Jurkat, Clone E6-1 (cell line): ENCODE measurements at regions not wholly inside any gene's neighbourhood (a gene's known extent, or its start where the extent isn't known, plus 50 kb on each side); places are given as distances from the start of the nearest gene placed in this dataset.
"Not testable (repeated sequence)": the region's sequence is repeated elsewhere in the genome, so short reads cannot be mapped to it uniquely, and the experiment has no call there.

Source experiments
- DNase-seq: peaks from one replicate; pipeline ENCODE4 v3.0.0-alpha.2; 2011; ENCODE audit warnings: low read depth, low spot score
- H3K4me3 ChIP-seq: 2 replicates; pipeline ENCODE4 v1.5.1; 2011; ENCODE audit warnings: mild to moderate bottlenecking, low read length, control low read depth, moderate library complexity

DNA sequence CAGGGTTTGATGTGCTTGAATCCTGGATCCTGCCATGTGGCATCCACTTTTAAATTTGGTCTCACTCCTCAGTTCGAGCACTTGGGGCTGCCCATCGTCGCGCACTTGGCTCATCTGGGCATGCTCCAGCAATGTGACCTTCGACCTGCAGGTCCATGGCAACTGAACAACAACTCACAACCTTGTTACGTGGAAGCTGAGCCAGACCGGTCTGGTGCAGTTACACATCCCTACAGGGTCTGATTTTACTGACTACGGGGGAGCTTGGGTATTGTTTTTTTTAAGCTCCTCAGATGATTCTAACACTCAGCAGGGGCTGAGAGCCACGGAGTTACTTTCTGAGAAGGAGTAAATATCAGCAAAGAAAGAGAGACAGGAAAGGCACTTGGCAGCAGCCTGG, 769.6 kb downstream of the UQCRFS1 start:
- no peak overlapping the region for H3K4me3 ChIP-seq
- DNase-seq = no peak

DNA sequence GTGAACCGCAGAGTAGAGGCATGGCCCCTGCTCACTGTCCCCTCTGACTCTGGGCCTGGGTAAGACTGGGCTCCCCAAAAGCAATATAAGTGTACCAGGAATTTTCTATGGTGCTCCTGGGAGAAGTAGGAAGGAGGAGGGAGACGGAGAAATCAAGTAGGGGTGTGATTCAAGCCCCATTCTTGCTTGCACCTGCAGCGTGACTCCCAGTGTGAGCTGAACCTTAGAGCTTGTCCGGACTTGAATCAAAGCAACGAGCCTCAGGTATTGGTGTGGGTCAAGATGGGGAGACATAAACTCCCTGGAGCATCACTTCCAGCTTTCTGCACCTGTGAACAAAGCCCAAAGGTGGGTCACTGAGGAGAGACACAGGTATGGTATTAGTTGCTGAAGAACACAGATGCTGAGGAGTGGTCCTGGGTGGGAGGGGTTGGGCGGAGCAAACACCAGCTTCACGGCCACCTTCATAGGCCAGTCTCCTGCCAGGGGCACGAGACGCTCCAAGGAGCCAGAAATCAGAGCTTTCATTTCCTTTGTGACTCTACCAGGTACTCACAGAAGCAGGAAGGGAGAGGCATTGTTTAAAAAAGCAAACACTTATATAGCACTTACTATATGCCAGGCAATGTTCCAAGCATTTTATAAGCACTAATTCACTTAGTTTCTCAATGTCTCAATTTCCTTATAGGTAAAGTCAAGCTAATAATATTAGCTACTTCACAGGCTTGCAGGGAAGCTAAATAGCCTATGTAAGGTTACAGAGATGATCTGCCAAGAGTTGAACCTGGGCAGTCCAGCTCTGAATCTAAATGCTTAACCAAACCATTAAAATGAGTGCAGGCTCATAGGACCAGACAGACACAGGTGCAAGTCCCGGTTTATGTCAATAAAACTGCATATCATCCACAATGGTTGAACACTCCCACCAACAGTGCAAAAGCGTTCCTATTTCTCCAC, 775.3 kb downstream of the UQCRFS1 start:
- H3K4me3 ChIP-seq = no peak overlapping the region
- DNase-seq = no peak

DNA sequence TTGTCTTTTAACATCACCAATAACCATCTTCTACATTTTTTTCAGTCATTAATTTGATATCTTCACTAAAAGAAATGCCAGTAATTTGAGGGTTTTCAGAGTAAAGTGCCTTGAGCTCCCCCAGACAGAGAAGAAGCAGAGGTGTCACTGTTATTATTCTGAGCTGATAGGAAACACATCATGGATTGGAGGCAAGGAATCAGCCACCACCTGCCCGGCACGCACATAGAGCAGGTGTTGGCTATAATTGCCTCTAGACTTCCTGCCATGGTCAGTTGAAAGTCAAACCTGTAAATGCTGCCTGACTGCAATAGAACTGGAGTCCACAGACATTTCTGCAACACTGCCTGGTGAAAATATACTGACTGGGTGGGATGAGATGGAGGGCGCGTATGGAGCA, 776.6 kb downstream of the UQCRFS1 start:
- no peak overlapping the region for H3K4me3 ChIP-seq
- DNase-seq = no peak

DNA sequence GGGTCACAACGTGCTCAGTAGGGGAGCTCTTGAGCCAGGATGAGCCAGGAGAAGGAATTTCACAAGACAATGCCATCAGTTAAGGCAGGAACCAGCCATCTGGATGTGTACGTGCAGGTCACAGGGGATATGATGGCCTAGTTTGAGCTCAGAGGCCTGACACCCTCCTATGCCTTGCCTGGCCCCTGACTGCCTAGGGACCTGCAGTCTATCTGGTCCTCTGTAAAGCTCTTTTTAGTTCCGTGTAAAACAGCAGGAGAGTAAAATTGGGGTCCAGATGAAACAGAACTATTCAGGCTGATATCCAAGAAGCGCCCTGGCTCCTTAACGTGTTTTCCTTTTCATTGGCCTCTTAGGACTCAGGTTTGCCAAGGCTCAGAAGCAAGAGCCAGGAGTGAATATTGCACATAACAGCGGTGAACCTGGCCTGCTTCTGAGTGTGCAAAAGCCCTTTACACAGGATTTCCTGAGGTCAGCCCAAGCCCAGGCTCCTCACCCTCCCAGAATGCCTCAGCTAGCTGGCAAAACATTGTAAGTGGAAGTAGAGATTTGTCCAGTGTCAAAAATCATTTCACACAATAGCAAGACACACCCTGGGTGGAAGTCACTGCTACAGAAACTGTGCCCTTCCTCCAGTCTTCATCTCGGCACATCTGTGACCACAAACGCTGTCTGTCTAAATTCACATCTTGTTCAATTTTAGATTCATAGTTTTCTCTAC, 777.2 kb downstream of the UQCRFS1 start:
- no peak for DNase-seq
- no peak overlapping the region for H3K4me3 ChIP-seq

DNA sequence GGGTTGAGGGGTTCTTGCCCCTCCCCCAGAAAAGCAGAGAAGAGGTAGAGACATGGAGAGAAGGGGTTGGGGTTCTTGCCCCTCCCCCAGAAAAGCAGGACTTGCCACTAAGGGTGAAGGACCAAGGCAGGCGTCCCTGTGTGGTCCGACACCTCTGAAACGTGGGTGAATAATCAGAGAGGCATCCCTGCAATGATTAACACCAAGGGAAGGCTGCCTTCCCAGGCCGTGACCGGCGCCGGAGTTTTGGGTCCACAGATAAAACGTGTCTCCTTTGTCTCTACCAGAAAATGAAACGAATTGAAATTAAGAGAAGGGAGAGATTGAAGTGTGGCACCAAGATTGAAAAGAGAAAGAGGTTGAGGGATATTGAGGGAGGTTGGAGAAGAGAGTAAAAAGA, 778.2 kb downstream of the UQCRFS1 start:
- DNase-seq, H3K4me3 ChIP-seq: not testable (repeated sequence)

DNA sequence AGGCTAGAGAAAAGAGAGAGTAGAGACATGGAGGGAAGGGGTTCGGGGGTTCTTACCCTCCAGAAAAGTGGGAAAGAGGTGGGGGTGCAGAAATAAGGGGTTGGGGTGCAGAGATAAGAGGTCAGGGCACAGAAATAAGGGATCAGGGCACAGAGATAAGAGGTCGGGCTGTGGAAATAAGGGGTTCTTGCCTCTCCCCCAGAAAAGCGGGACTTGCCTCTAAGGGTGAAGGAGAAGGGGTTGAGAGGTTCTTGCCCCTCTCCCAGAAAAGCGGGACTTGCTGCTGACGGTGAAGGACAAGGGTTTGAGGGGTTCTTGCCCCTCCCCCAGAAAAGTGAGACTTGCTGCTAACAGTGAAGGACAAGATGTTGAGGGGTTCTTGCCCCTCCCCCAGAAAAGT, 778.6 kb downstream of the UQCRFS1 start:
- not testable (repeated sequence) for DNase-seq, H3K4me3 ChIP-seq

DNA sequence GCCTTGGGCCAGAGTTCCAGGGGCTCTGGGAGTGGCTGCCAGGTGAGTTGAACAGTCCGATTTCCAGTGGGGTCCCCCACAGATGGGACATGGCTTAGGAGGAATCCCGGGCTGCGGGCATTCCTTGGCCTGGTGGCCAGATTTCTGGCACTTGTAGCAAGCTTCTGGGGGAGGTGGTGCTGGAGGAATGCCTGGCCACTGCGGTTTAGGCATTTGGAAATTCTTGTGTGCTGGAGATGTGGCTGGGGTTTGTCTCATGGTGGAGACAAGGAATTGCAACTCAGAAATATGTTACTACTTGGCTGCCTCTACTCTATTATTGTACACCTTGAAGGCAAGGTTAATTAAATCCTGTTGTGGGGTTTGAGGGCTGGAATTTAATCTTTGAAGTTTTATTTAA, 779.8 kb downstream of the UQCRFS1 start:
- not testable (repeated sequence) for DNase-seq, H3K4me3 ChIP-seq

DNA sequence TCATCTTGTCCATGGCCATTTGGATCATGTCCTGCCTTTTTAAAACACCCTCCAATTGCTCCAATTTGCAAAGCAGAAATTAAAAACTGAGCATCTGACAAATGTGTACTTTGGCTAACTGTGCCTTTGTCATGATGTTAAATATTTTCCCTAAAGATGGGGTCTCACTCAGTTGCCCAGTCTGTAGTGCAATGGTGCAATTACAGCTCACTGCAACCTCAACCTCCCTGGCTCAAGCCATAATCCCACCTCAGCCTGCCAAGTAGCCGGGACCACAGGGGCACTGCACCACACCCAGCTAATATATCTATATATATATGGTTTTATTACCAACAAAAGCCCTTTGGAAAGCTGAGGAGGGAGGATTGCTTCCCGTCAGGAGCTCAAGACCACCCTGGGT, 782.7 kb downstream of the UQCRFS1 start:
- no peak overlapping the region for H3K4me3 ChIP-seq
- DNase-seq = no peak

DNA sequence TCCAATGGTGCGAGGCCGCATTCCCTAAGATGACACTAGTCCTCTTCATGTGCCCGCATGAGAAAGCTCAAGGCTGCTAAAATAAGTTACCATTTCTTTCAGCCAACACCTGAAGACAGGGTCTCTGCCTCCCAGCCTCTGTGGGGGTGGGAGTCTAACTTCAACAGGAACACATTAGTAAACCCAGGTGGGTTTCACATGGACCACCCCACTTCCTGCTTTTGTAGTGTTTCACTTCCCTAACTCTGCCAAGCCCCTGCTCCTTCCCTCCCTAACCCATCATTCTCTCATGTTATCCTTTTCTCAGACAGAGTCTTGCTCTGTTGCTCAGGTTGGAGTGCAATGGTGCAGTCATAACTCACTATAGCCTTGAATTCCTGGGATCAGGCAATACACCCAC, 783.6 kb downstream of the UQCRFS1 start:
- DNase-seq = no peak
- no peak overlapping the region for H3K4me3 ChIP-seq

DNA sequence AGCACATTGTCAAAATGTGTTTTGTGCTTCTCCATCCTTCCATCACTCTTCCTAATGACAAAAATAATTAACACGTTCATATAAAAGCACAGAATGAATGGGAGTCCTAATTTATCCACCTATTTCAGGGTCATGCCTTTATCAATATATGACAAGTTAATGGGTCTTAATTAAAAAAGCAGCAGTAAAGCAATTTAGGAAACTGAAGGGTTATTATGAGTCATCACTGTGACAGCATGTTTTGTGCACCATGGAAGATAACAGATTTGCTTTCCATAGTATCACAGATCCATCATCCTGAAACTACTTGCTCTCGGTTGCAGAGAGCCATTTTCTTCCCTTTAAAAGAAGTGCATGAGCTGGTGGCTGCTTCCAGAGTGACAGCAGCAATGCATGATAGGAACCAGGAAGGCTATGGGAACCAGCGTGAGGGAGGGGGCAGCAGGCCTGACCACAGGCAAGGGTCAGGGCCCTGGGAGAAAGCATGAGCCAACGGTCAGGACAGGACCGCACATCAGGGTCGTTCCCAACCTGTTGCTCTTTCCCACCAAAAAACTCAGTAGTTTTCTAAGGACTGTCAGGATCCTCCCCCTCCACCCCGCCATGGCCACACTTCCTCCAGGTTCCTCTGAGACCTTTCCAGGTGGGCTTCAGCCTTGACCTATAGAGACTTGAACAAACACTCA, 784.1 kb downstream of the UQCRFS1 start:
- no peak overlapping the region for H3K4me3 ChIP-seq
- no peak for DNase-seq

DNA sequence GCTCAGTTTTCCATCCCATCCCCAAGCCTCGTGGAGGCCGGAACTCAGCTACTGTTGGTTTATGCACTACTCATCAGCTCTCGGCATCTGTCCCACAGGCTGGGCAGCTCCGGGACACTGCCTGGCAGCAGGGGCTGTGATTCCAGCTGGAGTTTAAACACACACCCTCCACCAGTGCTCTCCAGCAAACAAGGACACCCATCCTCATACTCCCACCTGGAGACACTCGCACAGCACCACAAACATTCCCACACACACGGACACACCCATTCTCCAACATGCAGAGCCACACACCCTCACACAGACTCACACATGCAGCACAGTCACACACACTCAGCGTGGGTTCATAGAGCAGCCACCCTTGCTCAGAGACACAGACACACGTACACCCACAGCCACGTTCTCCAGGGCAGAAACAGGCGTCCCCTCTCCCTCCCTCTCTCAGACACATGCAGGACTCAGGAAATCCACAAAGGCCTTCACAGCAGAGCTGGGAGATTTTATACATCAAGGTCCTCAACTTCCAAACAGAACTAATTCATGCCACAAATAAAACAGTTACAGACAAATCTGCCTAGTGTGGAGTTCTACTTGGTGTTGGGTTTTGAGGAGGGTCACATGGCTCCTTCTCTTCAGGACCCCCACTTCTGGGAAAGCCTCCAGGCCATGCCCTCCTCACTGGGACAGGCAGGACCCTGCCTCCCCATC, 785.4 kb downstream of the UQCRFS1 start:
- no peak overlapping the region for H3K4me3 ChIP-seq
- DNase-seq = no peak

DNA sequence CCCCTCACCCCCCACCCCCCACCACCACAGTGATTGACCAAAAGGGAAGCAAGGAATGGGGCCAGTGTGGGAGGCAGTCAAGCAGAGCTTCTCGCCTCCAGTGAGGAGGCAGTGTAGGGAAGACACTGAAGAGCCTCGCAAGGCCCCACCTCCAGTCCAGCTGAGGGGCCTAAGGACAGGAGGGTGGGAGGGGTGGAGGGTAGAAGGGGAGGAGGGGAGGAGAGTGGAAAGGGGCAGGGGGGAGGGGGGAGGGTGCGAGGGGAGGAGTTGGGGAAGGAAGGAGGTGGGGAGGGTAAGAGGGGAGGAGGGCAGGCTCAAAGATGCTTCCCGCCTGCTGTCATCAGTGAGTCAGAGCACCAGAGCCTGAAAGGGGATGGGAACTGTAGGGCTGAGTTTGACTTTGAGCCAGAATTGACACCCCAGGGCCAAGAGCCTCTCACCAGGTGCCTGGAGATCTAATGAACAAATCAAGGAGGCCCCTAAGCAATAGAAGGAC, 786.2 kb downstream of the UQCRFS1 start:
- DNase-seq = no peak
- H3K4me3 ChIP-seq = no peak overlapping the region

DNA sequence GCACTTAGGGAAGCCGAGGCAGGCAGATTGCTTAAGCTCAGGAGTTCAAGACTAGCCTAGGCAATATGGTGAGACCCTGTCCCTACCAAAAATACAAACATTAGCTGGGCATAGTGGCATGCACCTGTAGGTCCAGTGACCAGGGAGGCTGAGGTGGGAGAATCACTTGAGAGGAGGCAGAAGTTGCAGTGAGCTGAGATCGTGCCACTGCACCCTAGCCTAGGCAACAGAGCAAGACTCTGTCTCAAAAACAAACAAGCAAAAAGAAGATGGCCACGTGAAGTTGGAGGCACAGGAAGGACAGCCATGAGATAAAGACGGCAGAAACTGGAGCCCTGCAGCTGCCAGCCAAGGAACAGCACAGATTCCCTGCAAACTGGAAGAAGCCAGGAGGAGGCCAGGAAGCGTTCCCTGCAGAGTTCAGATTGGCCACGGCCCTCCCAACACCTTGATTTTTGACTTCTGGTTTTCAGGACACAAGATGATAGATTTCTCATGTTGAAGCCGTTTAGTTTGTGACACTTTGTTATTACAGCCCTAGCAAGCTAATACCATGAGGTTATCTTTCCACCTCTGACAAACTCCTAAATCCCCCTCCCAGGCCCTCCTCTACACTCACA, 786.7 kb downstream of the UQCRFS1 start:
- DNase-seq = no peak
- H3K4me3 ChIP-seq = no peak overlapping the region

DNA sequence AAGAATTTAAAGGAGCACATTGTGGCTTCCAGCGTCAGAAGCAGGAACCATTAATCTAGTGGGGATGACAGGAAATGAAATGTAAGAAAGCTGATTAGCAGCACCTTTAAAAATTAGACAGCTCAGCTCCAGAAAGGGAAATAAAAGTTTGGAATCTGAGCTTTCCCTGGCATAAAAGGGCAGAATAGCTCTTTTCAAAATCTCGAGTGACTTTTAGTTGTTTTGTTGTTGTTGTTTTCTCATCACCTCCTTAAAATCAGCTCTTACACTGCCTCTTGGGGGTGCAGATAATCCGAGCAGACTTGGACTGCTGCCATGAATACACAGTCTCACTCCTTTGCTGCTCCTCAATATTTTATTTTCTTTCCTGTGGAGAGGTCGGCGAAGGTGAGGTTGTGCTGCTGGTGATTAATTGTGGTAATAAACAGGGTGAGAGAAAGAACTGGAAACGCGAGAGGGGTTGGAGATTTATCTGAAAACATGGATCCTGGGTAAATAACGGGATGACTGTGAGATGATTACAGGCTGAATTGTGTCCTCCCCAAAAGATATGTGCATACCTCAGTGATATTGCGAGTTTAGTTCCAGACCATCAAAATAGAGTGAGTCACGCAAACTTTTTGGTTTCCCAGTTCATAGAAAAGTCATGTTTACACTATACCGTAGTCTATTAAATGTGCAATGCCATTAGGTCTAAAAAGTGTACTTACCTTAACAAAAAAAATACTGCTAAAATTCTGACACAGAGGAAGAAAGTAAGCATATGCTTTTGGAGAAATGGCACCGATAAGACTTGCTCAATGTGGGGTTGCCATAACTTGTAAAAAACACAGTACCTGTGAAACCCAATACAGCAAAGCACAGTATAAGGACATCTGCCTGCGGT, 787.7 kb downstream of the UQCRFS1 start:
- H3K4me3 ChIP-seq = no peak overlapping the region
- DNase-seq = no peak

DNA sequence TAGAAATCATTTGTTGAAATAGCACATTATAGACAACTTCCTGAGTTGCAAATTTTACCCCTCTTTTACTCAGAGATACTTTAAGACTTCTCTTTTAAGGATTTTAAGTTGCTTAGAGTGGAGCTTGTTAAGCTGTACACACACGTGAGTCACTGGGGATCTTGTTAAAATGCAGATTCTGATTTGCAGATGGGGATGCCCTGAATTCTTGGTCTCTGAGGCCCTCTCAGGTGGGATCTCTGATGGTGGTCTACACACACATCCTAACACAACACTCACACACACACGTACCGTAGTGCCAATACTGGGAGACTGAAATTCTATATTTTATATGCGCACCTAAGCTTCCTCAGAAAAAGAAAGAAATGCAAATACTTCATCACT, 788.3 kb downstream of the UQCRFS1 start:
- no peak for DNase-seq
- H3K4me3 ChIP-seq = no peak overlapping the region

DNA sequence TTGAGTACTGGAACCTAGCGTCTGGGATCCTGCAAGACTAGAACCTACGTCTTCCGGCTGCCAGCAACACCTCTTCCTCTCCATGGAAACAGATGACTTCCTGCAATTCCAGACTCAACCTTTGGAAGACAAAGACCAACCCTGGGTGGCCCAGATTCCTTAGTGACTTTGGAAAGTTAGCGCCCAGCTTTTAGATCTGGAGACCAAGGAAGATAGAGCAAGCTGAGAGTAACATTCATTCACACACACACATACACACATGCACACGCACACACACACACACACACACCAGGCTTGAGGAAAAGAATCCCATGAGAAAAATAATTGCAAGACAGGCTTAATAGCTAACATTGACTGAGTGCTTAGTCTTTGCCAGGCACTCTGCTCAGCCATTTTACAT, 788.9 kb downstream of the UQCRFS1 start:
- H3K4me3 ChIP-seq = no peak overlapping the region
- DNase-seq = no peak

DNA sequence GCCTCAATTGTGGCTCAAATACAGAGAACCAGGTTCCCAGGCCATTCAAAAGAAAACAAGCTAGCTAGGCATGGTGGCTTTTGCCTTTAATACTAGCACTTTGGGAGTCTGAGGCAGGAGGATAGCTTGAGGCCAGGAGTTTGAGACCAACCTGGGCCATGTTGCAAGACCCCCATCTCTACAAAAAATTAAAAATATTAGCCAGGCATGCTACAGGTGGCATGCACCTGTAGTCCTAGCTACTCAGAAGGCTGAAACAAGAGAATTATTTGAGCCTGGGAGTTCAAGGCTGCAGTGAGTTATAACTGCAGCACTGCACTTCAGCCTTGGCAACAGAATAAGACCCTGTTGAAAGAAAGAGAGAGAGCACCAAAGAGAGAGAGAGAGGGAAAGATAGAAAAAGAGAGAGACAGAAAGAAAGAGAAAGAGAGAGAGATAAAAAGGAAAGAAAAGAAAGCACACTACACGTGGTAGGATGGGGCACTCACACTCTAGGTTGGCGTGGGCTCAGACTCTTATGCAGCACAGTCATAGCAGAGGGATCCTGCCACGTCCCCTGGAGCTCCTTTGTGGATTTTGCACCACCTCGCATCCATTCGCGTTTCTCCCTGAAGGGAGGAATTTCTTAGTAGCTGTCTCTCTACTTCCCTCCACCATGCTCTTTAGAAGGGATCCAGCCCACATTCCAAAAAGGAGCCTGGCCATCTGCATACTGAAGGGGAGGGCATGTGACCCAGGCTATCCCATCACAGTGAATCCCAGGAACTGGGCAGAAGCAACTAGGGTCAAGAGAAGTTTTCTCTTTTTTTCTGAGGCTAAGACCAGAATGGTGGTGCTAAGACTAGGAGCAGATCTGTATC, 789.9 kb downstream of the UQCRFS1 start:
- H3K4me3 ChIP-seq = no peak overlapping the region
- no peak for DNase-seq
